K562 (cell line): ENCODE measurements at regions not wholly inside any gene's neighbourhood (a gene's known extent, or its start where the extent isn't known, plus 50 kb on each side); places are given as distances from the start of the nearest gene placed in this dataset.

ENCODE experiments used
- CAMTA2 ChIP-seq: fragments of 250-450 bp; sonication (Bioruptor Pico); conservative IDR thresholded peaks from 2 replicates; pipeline ENCODE4 v1.5.1; 2022
- CHD2 ChIP-seq: IDR thresholded peaks from 2 replicates; pipeline ENCODE4 v1.6.1; 2011; ENCODE audit warnings: low read depth, low read length
- CSDE1 ChIP-seq, 2 experiments: fragments of 450-650 bp; IDR thresholded peaks; 2 replicates each; pipeline ENCODE4 v1.6.1; 2016; ENCODE audit warnings: mild to moderate bottlenecking in 1 of 2
- CTBP1 ChIP-seq: fragments of 450-650 bp; IDR thresholded peaks from 2 replicates; pipeline ENCODE4 v1.6.1; 2016; ENCODE audit warnings: borderline replicate concordance
- CXXC5 ChIP-seq: fragments of 250-450 bp; sonication (Bioruptor Pico); IDR thresholded peaks from 2 replicates; pipeline ENCODE4 v1.8.0; 2022; ENCODE audit warnings: inconsistent platforms, mild to moderate bottlenecking, moderate library complexity
- DDX20 ChIP-seq: fragments of 450-650 bp; IDR thresholded peaks from 2 replicates; pipeline ENCODE4 v1.6.1; 2016; ENCODE audit warnings: missing genetic modification characterization, low read depth, mild to moderate bottlenecking, missing compliant biosample characterization, moderate library complexity
- EP400 ChIP-seq: fragments of 450-650 bp; IDR thresholded peaks from 2 replicates; pipeline ENCODE4 v1.6.1; 2017; ENCODE audit warnings: antibody characterized with exemption, mild to moderate bottlenecking, moderate library complexity
- ETV5 ChIP-seq: sonication (generic); formaldehyde crosslinking; IDR thresholded peaks from 2 replicates; pipeline ENCODE4 v1.4.0; 2020; ENCODE audit warnings: low read depth, mild to moderate bottlenecking, missing genetic modification reagents
- MCM5 ChIP-seq: fragments of 450-650 bp; IDR thresholded peaks from 2 replicates; pipeline ENCODE4 v1.6.1; 2016; ENCODE audit warnings: low read depth
- NR1H2 ChIP-seq: sonication (generic); formaldehyde crosslinking; IDR thresholded peaks from 2 replicates; pipeline ENCODE4 v1.4.0; 2020; ENCODE audit warnings: mild to moderate bottlenecking, missing genetic modification reagents
- NR2F6 ChIP-seq: fragments of 450-650 bp; formaldehyde crosslinking; IDR thresholded peaks from 2 replicates; pipeline ENCODE4 v1.4.0; 2020; ENCODE audit warnings: mild to moderate bottlenecking
- PHF8 ChIP-seq: fragments of 200-600 bp; sonication (generic); IDR thresholded peaks from 2 replicates; pipeline ENCODE4 v1.6.1; 2012; ENCODE audit warnings: mixed run types, mild to moderate bottlenecking, inconsistent platforms, low read length, moderate library complexity, borderline replicate concordance
- RAD51 ChIP-seq: fragments of 450-650 bp; IDR thresholded peaks from 2 replicates; pipeline ENCODE4 v1.7.1; 2016; ENCODE audit warnings: low read depth, mild to moderate bottlenecking, borderline replicate concordance
- RBM25 ChIP-seq: fragments of 200-400 bp; formaldehyde crosslinking; IDR thresholded peaks from 2 replicates; pipeline ENCODE4 v1.6.1; 2018; ENCODE audit warnings: low read length, low read depth, moderate library complexity; ENCODE audit not compliant: severe bottlenecking
- SAFB2 ChIP-seq: fragments of 200-400 bp; formaldehyde crosslinking; IDR thresholded peaks from 2 replicates; pipeline ENCODE4 v1.6.1; 2018; ENCODE audit warnings: borderline replicate concordance, low read length, low read depth, moderate library complexity; ENCODE audit not compliant: severe bottlenecking
- ZBTB17 ChIP-seq: fragments of 450-650 bp; formaldehyde crosslinking; IDR thresholded peaks from 2 replicates; pipeline ENCODE4 v1.4.0; 2020; ENCODE audit warnings: mild to moderate bottlenecking
- ZKSCAN3 ChIP-seq: fragments of 250-450 bp; sonication (Bioruptor Pico); IDR thresholded peaks from 2 replicates; pipeline ENCODE4 v1.4.0; 2020
- ZNF384 ChIP-seq: IDR thresholded peaks from 2 replicates; pipeline ENCODE4 v1.6.1; 2012; ENCODE audit warnings: low read depth, low read length, improper control_type of control experiment
- TF ChIP-seq, protein P1 (sequence below), 2 experiments: fragments of 150-350 bp in 1 of 2; IDR thresholded peaks; 2 replicates each; pipeline ENCODE4 v1.6.1; 2012 to 2016; ENCODE audit warnings: low read depth in 2 of 2, low read length in 2 of 2, mild to moderate bottlenecking in 1 of 2, moderate library complexity in 1 of 2
- TF ChIP-seq, protein P2 (sequence below): fragments of 450-650 bp; IDR thresholded peaks from 2 replicates; pipeline ENCODE4 v1.6.1; 2016; ENCODE audit warnings: borderline replicate concordance
- TF ChIP-seq, protein P3 (sequence below): sonication (generic); formaldehyde crosslinking; IDR thresholded peaks from 2 replicates; pipeline ENCODE4 v1.8.0; 2022; ENCODE audit warnings: mild to moderate bottlenecking, missing genetic modification reagents, borderline replicate concordance

DNA sequence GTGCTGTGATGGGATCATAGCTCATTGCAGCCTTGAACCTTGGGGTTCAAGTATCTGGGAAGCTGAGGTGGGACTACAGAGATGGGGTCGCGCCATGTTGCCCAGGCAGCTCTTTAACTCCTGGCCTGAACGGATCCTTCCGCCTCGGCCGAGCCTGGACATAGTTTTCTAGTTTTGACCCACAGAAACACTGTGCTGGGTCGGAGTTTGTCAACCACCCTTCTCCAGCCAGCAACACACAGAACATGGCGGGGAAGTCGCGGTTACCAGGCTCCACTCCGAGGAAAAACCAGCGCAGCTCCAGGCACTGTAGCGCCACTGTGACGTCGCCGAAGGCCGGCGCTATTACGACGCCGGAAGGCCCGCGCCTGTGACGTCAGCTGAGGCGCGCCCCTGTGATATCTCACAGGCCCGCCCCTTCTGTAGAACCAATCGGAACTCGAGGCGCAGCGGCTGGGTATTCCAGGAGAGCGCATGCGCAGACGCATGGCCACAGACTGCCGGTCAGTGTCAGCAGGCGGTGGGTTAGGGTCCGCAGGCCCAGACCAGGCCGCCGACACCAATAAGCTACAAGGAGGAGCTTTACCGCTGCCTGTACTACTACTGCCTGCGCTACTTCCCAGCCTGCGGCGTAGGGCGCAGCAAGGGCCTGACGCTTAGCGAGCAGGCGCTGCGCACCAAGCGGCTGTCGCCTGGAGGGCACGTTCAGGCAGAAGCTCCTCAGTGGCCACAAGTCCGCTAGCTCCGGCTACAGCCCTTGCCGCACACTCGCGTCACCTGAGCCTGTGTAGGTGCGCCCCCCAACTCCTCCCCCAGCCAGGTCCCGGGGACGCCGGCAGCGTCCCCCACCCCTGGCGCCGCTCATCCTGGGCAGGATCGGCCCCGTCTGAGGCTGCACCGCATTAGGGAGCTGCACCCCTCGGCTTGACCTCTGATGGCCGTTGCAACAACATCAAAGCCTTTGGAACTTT is 135.2 kb upstream of the KCTD7 start (continued):
- TF ChIP-seq PHF8 (peak; percentile 97), CXXC5 (CRISPR knock-in tag) (peak; percentile 96), RAD51 (no peak), ZNF384 (no peak), NR2F6 (CRISPR knock-in tag) (no peak), ZBTB17 (CRISPR knock-in tag) (no peak; the same call in 1 of the 2 replicates), CAMTA2 (CRISPR knock-in tag) (peak; percentile 87; the same call in 1 of the 2 replicates), CSDE1 (IDR thresholded peaks at IDR 0.05) (peak in 1 of 2 experiments; percentile 90; a peak in 2 of 4 replicates), MCM5 (no peak), EP400 (peak; percentile 90), ZKSCAN3 (CRISPR knock-in tag) (no peak), RBM25 (no peak), NR1H2 (CRISPR knock-in tag) (no peak), CTBP1 (peak; percentile 86), SAFB2 (no peak), CHD2 (peak; percentile 23; the same call in 1 of the 2 replicates), DDX20 (tag) (no peak), ETV5 (peak; percentile 76; the same call in 1 of the 2 replicates)
- TF ChIP-seq, protein P1, sequence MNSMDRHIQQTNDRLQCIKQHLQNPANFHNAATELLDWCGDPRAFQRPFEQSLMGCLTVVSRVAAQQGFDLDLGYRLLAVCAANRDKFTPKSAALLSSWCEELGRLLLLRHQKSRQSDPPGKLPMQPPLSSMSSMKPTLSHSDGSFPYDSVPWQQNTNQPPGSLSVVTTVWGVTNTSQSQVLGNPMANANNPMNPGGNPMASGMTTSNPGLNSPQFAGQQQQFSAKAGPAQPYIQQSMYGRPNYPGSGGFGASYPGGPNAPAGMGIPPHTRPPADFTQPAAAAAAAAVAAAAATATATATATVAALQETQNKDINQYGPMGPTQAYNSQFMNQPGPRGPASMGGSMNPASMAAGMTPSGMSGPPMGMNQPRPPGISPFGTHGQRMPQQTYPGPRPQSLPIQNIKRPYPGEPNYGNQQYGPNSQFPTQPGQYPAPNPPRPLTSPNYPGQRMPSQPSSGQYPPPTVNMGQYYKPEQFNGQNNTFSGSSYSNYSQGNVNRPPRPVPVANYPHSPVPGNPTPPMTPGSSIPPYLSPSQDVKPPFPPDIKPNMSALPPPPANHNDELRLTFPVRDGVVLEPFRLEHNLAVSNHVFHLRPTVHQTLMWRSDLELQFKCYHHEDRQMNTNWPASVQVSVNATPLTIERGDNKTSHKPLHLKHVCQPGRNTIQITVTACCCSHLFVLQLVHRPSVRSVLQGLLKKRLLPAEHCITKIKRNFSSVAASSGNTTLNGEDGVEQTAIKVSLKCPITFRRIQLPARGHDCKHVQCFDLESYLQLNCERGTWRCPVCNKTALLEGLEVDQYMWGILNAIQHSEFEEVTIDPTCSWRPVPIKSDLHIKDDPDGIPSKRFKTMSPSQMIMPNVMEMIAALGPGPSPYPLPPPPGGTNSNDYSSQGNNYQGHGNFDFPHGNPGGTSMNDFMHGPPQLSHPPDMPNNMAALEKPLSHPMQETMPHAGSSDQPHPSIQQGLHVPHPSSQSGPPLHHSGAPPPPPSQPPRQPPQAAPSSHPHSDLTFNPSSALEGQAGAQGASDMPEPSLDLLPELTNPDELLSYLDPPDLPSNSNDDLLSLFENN (IDR thresholded peaks at IDR 0.05; ENCODE audit: low read depth in 2 of 2, low read length in 2 of 2) = no peak
- TF ChIP-seq, protein P2, sequence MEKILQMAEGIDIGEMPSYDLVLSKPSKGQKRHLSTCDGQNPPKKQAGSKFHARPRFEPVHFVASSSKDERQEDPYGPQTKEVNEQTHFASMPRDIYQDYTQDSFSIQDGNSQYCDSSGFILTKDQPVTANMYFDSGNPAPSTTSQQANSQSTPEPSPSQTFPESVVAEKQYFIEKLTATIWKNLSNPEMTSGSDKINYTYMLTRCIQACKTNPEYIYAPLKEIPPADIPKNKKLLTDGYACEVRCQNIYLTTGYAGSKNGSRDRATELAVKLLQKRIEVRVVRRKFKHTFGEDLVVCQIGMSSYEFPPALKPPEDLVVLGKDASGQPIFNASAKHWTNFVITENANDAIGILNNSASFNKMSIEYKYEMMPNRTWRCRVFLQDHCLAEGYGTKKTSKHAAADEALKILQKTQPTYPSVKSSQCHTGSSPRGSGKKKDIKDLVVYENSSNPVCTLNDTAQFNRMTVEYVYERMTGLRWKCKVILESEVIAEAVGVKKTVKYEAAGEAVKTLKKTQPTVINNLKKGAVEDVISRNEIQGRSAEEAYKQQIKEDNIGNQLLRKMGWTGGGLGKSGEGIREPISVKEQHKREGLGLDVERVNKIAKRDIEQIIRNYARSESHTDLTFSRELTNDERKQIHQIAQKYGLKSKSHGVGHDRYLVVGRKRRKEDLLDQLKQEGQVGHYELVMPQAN = peak; percentile 40; the same call in 1 of the 2 replicates
- TF ChIP-seq, protein P3, sequence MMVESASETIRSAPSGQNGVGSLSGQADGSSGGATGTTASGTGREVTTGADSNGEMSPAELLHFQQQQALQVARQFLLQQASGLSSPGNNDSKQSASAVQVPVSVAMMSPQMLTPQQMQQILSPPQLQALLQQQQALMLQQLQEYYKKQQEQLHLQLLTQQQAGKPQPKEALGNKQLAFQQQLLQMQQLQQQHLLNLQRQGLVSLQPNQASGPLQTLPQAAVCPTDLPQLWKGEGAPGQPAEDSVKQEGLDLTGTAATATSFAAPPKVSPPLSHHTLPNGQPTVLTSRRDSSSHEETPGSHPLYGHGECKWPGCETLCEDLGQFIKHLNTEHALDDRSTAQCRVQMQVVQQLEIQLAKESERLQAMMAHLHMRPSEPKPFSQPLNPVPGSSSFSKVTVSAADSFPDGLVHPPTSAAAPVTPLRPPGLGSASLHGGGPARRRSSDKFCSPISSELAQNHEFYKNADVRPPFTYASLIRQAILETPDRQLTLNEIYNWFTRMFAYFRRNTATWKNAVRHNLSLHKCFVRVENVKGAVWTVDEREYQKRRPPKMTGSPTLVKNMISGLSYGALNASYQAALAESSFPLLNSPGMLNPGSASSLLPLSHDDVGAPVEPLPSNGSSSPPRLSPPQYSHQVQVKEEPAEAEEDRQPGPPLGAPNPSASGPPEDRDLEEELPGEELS = peak; percentile 78
